GM23338 (cell line): ENCODE measurements at regions not wholly inside any gene's neighbourhood (a gene's known extent, or its start where the extent isn't known, plus 50 kb on each side); places are given as distances from the start of the nearest gene placed in this dataset.
"Not testable (repeated sequence)": the region's sequence is repeated elsewhere in the genome, so short reads cannot be mapped to it uniquely, and the experiment has no call there.

ENCODE experiments used
- ATAC-seq: fragments of 200-7000 bp; cut with Tn5 transposase; 3 replicates; pipeline ENCODE4 v1.9.1; 2020
- DNase-seq: peaks from one replicate; pipeline ENCODE4 v3.0.0-alpha.2; 2015; ENCODE audit warnings: low spot score
- H2AFZ ChIP-seq: fragments of 200-600 bp; sonication (generic); 2 replicates; pipeline ENCODE4 v1.8.0; 2016; ENCODE audit warnings: antibody characterized with exemption, mild to moderate bottlenecking, moderate library complexity
- H3F3A ChIP-seq: fragments of 200-600 bp; sonication (generic); replicated peaks from 2 replicates; pipeline ENCODE4 v1.8.0; 2017; ENCODE audit warnings: antibody characterized with exemption, mixed run types, low read depth
- H3K27ac ChIP-seq: fragments of 200-600 bp; sonication (generic); 2 replicates; pipeline ENCODE4 v1.6.1; 2016; ENCODE audit warnings: low read depth
- H3K27me3 ChIP-seq: fragments of 200-600 bp; sonication (generic); 2 replicates; pipeline ENCODE4 v1.8.0; 2016; ENCODE audit warnings: mild to moderate bottlenecking, mixed run types, moderate library complexity; ENCODE audit not compliant: insufficient read depth
- H3K36me3 ChIP-seq: fragments of 200-600 bp; sonication (generic); 2 replicates; pipeline ENCODE4 v1.8.0; 2016; ENCODE audit warnings: mild to moderate bottlenecking; ENCODE audit not compliant: insufficient read depth
- H3K4me1 ChIP-seq: fragments of 200-600 bp; sonication (generic); 2 replicates; pipeline ENCODE4 v1.8.0; 2016; ENCODE audit warnings: mild to moderate bottlenecking, moderate library complexity; ENCODE audit not compliant: insufficient read depth
- H3K4me2 ChIP-seq: fragments of 200-600 bp; sonication (generic); 2 replicates; pipeline ENCODE4 v1.7.1; 2017; ENCODE audit warnings: mixed run types
- H3K4me3 ChIP-seq: fragments of 200-600 bp; sonication (generic); 2 replicates; pipeline ENCODE4 v1.6.1; 2016; ENCODE audit warnings: mixed run types
- H3K79me2 ChIP-seq: fragments of 200-600 bp; sonication (generic); replicated peaks from 2 replicates; pipeline ENCODE4 v1.8.0; 2017; ENCODE audit warnings: mild to moderate bottlenecking; ENCODE audit not compliant: insufficient read depth
- H3K9me2 ChIP-seq: fragments of 200-600 bp; sonication (generic); 2 replicates; pipeline ENCODE4 v1.8.0; 2017; ENCODE audit not compliant: insufficient read depth
- H4K20me1 ChIP-seq: fragments of 200-600 bp; sonication (generic); replicated peaks from 2 replicates; pipeline ENCODE4 v1.8.0; 2017; ENCODE audit warnings: mild to moderate bottlenecking; ENCODE audit not compliant: insufficient read depth
- H3K27ac Mint-ChIP-seq: 2 replicates; pipeline ENCODE4 v1.8.0; 2020; ENCODE audit warnings: inconsistent platforms, mild to moderate bottlenecking, moderate library complexity, mixed read lengths
- H3K27me3 Mint-ChIP-seq: 3 replicates; pipeline ENCODE4 v1.8.0; 2022; ENCODE audit warnings: low read depth, mild to moderate bottlenecking, moderate library complexity, mixed read lengths, inconsistent platforms; ENCODE audit not compliant: insufficient read depth, poor library complexity
- H3K36me3 Mint-ChIP-seq: 3 replicates; pipeline ENCODE4 v1.8.0; 2021; ENCODE audit warnings: low read depth, mild to moderate bottlenecking, inconsistent platforms, moderate library complexity, mixed read lengths
- H3K4me1 Mint-ChIP-seq: 3 replicates; pipeline ENCODE4 v1.8.0; 2020; ENCODE audit warnings: mild to moderate bottlenecking, inconsistent platforms, mixed read lengths
- H3K4me3 Mint-ChIP-seq: 3 replicates; pipeline ENCODE4 v1.8.0; 2021; ENCODE audit warnings: moderate library complexity, mild to moderate bottlenecking, inconsistent platforms, mixed read lengths
- H3K9me3 Mint-ChIP-seq: 3 replicates; pipeline ENCODE4 v1.8.0; 2020; ENCODE audit warnings: moderate library complexity, mild to moderate bottlenecking, inconsistent platforms, mixed read lengths
- NANOG ChIP-seq: IDR thresholded peaks from 2 replicates; pipeline ENCODE4 v1.6.1; 2016; ENCODE audit warnings: antibody characterized with exemption, borderline replicate concordance
- POLR2AphosphoS5 ChIP-seq: IDR thresholded peaks from 2 replicates; pipeline ENCODE4 v1.6.1; 2016; ENCODE audit warnings: antibody characterized with exemption, low read depth
- ZNF114 ChIP-seq: fragments of 250-450 bp; sonication (Bioruptor Pico); IDR thresholded peaks from 2 replicates; pipeline ENCODE4 v1.5.0; 2020; ENCODE audit warnings: mild to moderate bottlenecking, moderate library complexity
- ZNF331 ChIP-seq: fragments of 250-450 bp; sonication (Bioruptor Pico); IDR thresholded peaks from 2 replicates; pipeline ENCODE4 v1.5.0; 2020; ENCODE audit warnings: low read depth, mild to moderate bottlenecking, moderate library complexity
- ZNF462 ChIP-seq: fragments of 250-450 bp; sonication (Bioruptor Pico); IDR thresholded peaks from 2 replicates; pipeline ENCODE4 v1.5.0; 2020; ENCODE audit warnings: mild to moderate bottlenecking, moderate library complexity

GRCh38 chr1:194833111-194833510 lies 1646.7 kb upstream of the B3GALT2 start (continued):
- no peak for TF ChIP-seq ZNF462 (CRISPR knock-in tag)
- no peak for TF ChIP-seq NANOG
- TF ChIP-seq ZNF331, result no peak

DNA sequence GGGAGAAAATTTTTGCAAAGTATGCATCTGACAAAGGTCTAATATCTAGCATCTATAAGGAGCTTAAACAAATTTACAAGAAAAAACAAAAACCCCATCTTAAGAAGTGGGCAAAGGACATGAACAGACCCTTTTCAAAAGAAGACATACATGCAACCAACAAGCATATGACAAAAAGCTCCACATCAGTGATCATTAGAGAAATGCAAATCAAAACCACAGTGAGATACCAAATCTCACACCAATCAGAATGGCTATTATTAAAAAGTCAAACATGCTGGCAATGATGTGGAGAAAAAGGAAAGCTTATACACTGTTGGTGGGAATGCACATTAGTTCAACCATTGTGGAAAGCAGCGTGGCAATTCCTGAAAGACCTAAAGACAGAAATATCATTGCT lies 1645.2 kb upstream of the B3GALT2 start:
- H3K4me3 Mint-ChIP-seq, H3K27me3 ChIP-seq, H4K20me1 ChIP-seq, H3K4me1 Mint-ChIP-seq, H3K27ac Mint-ChIP-seq, DNase-seq, H3K4me1 ChIP-seq, H3K27ac ChIP-seq, H3K4me3 ChIP-seq, H3K36me3 Mint-ChIP-seq, ATAC-seq, H3F3A ChIP-seq, H3K79me2 ChIP-seq, H3K27me3 Mint-ChIP-seq, H2AFZ ChIP-seq, H3K9me3 Mint-ChIP-seq, H3K9me2 ChIP-seq, H3K4me2 ChIP-seq, H3K36me3 ChIP-seq: not testable (repeated sequence)

GRCh38 chr1:194830387-194830786 lies 1644.0 kb upstream of the B3GALT2 start:
- no peak overlapping the region for H3K27ac ChIP-seq
- H3K27me3 Mint-ChIP-seq, result no peaks in the 10 kb centered on the region

More at GRCh38 chr1:194830387-194830786, 1644.0 kb upstream of the B3GALT2 start:
- no peaks in the 10 kb centered on the region for H3F3A ChIP-seq
- Mint-ChIP-seq H3K9me3 (no peaks in the 10 kb centered on the region), H3K4me1 (no peaks in the 10 kb centered on the region), H3K27ac (no peak overlapping the region), H3K36me3 (no peaks in the 10 kb centered on the region), H3K4me3 (no peak overlapping the region)
- H3K79me2 ChIP-seq, result no peaks in the 10 kb centered on the region
- TF ChIP-seq ZNF114 (CRISPR knock-in tag) (no peak), POLR2AphosphoS5 (no peak)
- H3K4me3 ChIP-seq, result no peak overlapping the region
- H4K20me1 ChIP-seq, result no peaks in the 10 kb centered on the region
- H3K9me2 ChIP-seq, result no peaks in the 10 kb centered on the region
- H3K36me3 ChIP-seq, result no peaks in the 10 kb centered on the region
- H3K4me1 ChIP-seq, result no peaks in the 10 kb centered on the region
- H3K27me3 ChIP-seq, result no peaks in the 10 kb centered on the region
- DNase-seq, result no peak
- no peak for ATAC-seq
- H3K4me2 ChIP-seq, result no peak overlapping the region
- H2AFZ ChIP-seq, result no peak overlapping the region
